Activated CD8-positive, alpha-beta memory T cell treated with anti-CD3 and anti-CD28 coated beads, Interleukin-2, amount 50 U/mL, for 24 hours (primary cell): ENCODE measurements at regions not wholly inside any gene's neighbourhood (a gene's known extent, or its start where the extent isn't known, plus 50 kb on each side); places are given as distances from the start of the nearest gene placed in this dataset.

ENCODE experiments used
- DNase-seq: peaks from one replicate; pipeline ENCODE4 v3.0.0-alpha.2; 2020; ENCODE audit errors: extremely low read depth

- no peak for DNase-seq
These were observed 150.6 kb upstream of the RAB12 start for GRCh38 chr18:8458546-8459215.

DNA sequence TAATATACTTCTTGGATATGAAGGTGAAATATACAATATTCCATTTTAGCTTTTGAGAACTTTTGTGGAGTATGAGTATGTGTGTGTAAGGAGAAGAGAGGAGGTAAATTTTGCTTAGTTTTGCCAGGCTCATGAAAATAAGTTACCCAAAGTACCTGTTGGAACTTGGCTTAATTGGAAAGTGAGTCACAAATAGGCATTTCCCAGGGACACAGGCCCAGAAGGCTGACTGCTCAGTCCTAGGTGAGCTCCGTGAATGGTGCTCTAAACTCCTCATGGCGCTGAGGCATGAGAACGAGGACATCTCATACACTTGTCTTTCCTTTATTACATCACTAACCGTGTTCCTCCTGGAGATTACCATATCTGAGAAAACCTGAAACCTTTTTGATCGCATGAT, 148.5 kb upstream of the RAB12 start:
- no peak for DNase-seq

- no peak for DNase-seq
These were observed 147.7 kb upstream of the RAB12 start for GRCh38 chr18:8461544-8461943.

- no peak for DNase-seq
These were observed 146.5 kb upstream of the RAB12 start for GRCh38 chr18:8462651-8463185.

DNA sequence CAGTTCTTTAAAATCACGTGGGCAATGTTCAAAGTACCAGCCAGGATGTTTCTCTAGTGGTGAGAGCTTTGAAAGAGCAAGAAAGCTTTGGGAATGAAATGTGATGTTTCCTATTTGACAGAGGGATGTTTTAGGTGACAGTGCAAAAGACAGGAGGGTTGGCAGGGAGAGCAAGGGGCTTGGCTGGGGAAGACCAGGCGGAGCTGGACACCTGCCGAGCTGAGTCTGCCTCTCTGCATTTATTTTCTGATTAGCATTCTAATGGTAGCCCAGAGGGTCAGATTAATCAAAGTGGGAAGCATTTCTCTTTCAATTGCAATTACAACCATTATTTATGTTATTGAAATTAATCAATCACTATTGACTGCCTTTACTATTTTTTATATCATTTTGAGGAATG, 145.4 kb upstream of the RAB12 start:
- DNase-seq: no peak

DNA sequence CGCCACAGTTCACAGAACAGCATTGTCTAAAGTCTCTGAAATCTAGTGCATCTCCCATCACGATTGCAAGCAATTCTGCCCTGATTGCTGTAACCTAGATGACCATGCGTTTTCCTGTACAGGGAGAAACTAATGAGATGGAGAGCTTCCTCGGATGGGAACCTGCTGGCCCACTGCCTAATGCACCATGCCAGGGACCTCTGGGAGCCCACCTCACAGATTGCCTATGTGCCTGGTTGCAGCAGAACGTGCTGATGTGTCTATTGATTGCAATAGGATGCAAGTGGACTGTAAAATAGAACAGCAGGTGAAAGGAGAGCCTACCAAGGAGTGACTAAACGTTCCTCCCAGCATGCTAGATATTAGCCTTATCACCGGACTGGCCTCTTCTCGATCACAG, 141.0 kb upstream of the RAB12 start:
- no peak for DNase-seq

GRCh38 chr18:8468921-8469335, 140.3 kb upstream of the RAB12 start:
- DNase-seq: no peak

DNA sequence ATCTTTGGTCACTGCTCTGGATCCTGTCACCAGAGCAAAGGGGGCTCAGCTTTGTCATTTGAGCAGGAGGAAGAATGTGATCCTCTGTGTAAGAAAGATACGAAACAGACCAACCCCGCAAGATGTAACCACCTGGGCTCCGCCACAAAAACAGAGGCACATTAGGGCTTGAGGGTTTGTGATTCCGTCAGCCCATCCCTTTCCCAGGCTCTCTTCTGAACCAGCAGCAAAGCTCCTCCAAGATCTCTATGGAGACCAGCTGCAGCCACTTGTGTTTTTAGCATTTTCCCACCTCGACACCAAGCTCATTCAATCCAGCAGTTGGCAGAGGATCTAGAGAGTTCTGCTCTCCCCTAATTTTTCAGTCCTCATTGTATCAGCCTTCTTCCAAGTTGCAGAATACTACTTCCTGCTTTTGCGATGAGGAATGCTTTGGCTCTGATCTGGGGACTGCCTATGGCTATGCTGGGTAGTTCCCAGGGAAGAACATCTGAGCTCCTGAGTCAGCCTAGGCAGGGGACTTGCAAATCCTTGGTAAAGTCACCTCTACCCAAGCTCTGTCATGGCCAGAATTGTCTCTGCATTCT, 139.6 kb upstream of the RAB12 start:
- no peak for DNase-seq

DNA sequence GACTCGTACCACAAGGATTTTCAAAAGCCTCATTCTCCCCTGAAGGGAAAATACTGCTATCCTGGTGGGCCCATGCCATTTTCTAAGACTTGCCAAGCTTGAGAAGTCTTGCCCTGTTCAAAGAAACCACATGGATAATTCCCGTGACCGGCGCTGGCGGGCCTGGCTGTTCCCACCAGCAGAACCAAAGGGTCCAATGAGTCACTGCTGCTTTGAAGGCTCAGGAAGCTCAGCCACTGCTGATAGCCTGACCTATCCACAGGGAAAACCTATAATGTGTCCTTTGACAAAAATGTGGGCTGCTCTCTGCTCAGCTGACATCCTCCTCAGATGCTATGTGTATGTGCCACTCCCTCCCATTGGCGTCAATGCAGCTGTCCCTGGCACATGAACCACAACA, 137.9 kb upstream of the RAB12 start:
- DNase-seq: no peak

DNA sequence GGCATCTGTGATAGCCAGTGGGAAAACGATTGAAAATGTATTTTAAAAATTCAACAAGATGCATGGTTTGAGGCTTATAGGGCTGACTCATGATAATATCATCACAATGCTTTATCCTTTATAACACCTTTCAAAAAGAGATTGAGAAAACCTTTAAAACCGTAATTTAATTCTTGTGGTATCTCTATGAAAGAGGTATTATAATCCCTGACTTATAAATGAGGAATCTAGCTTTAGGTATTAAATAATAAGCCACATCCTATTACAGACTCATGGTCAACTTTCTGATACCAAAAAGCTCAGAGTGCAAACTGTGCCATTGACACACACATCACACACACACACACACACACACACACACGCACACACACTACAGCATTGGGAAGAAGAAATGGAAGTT, 134.6 kb upstream of the RAB12 start:
- no peak for DNase-seq

- no peak for DNase-seq
These were observed 131.6 kb upstream of the RAB12 start for GRCh38 chr18:8477615-8478014.

GRCh38 chr18:8478166-8478967, 130.9 kb upstream of the RAB12 start:
- DNase-seq: peak; percentile 15

DNA sequence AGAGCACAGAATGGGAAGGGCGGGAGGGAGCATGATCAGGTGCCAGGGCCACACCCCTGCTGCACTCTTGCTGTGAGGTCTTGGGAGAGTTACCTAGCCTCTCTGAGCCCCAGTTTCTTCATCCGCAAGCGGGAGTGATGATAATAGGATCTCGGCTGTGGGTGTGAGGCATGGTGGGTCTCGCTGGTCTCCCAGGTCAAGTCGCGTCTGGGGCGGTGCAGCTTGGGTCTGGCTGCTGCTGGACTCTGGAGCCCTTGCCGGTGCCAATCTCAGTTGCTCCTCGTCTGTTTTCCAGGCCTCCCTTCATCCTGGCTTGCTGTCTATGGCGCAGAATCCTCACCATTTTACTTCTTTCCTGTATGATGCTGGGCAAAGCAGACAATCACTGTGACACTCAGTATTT, 130.3 kb upstream of the RAB12 start:
- no peak for DNase-seq

- no peak for DNase-seq
These were observed 129.4 kb upstream of the RAB12 start for GRCh38 chr18:8479789-8480188.

- DNase-seq: no peak
These were observed 128.5 kb upstream of the RAB12 start for GRCh38 chr18:8480506-8481328.

GRCh38 chr18:8484951-8485350, 124.3 kb upstream of the RAB12 start:
- no peak for DNase-seq

DNA sequence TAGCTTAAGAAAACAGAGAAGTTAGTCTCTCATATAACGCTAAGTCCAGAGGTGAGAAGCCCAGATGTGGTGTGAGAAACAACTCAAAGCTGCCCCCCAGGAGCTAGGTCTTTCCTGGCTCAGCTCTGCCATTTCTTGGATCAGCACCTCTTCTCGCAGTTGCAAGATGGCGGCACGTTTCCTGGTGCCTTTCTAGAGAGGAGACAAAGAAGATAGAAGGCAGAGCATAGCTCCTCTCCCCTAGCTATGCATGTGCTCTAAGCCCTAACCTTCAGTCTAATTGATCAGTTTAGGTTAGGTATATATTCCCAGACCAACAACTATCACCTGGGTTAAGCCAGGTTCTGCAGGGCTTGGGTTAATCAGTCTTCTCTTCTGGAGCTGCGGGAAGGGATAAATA, 119.5 kb upstream of the RAB12 start:
- no peak for DNase-seq

GRCh38 chr18:8491516-8491915, 117.7 kb upstream of the RAB12 start:
- DNase-seq: no peak

GRCh38 chr18:8493141-8493540, 116.1 kb upstream of the RAB12 start:
- DNase-seq: no peak

- DNase-seq: no peak
These were observed 113.1 kb upstream of the RAB12 start for GRCh38 chr18:8496186-8496585.

- no peak for DNase-seq
These were observed 110.3 kb upstream of the RAB12 start for GRCh38 chr18:8498905-8499304.
